ENCODE measurements at regions not wholly inside any gene's neighbourhood (a gene's known extent, or its start where the extent isn't known, plus 50 kb on each side); places are given as distances from the start of the nearest gene placed in this dataset.

DNA sequence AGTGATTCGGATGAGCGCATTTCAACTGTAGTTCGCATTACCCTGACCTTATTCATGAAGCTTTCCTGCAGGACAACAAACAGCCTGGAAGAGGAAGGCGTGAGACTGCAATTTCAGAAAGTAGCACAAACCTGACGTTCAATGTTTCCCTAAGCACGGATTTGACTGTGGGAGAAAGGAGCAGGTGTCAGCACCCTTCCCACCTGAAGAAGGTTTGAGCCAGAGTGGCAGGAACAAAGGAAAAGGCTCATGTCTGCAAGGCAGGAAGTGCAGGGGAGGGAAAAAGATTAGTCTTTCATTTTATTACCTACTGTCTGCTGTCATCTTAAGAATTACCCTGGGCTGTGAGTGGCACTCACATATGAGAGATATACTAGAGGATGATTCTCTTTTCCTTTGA, 114.0 kb downstream of the MED10 start:
- Histone ChIP-seq H3K4me1 (ENCODE audit: insufficient read depth) (no peaks in the 10 kb centered on the region), H3K9me3 (ENCODE audit: low read depth) (no peaks in the 10 kb centered on the region), H3K4me3 (no peak overlapping the region), H3K27me3 (replicated peaks; ENCODE audit: insufficient read depth) (no peaks in the 10 kb centered on the region), H3F3A (ENCODE audit: insufficient read depth) (no peaks in the 10 kb centered on the region), H3K27ac (no peak overlapping the region), H3K9ac (no peak overlapping the region), H3K36me3 (ENCODE audit: low read depth) (no peaks in the 10 kb centered on the region), H3K9me2 (ENCODE audit: insufficient read depth) (no peaks in the 10 kb centered on the region), H3K4me2 (ENCODE audit: unreplicated experiment) (no peak overlapping the region), H4K20me1 (ENCODE audit: insufficient read depth) (no peaks in the 10 kb centered on the region), H2AFZ (no peak overlapping the region), H3K79me2 (ENCODE audit: insufficient read depth) (no peaks in the 10 kb centered on the region)
- 37 to 46% methylated on average over 6 of the region's 6 CpGs for WGBS, 2 experiments (ENCODE audit: low coverage in 1 of 2, low lambda C conversion rate in 2 of 2, missing lambda C conversion rate in 2 of 2)
- in situ Hi-C loops (cut with MboI) = no loop called here
- no peak for DNase-seq
- TF ChIP-seq EZH2 (IDR thresholded peaks at IDR 0.05; ENCODE audit: insufficient read depth, poor library complexity, severe bottlenecking) = no peak
- TF ChIP-seq EZH2phosphoT487 (IDR thresholded peaks at IDR 0.05; ENCODE audit: insufficient read depth, low read depth) = no peak

DNA sequence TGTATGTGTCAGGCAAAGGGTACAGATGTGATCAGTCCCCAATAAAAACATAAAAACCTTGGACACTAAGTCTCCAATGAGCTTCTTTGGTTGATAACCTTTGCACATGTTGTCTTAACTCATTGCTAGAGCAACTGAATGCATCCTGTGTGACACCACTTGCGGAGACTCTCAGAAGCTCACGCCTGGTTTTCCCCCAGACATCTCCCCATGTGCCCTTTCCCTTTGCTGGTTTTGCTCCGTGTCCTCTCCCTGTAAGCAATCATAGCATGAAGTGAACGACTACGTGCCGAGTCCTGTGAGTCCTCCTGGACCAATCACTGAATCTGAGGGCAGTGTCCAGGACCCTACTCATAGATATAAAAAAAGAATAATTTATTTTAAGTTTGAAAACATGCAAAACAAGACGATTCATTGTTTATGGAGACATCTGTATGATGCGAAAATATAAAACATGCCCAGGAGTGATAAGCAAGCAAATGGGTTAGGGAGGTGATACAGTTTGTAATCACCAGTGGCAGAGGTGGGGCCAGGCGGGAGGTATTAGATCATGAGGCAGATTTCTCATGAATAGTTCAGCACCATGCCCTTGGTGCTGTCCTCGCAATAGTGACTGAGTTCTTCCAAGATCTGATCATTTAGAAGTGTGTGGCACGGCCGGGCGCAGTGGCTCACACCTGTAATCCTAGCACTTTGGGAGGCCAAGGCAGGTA, 115.5 kb downstream of the MED10 start:
- no peaks in the 10 kb centered on the region for H4K20me1 ChIP-seq (ENCODE audit: insufficient read depth)
- no peaks in the 10 kb centered on the region for H3K4me1 ChIP-seq (ENCODE audit: insufficient read depth)
- TF ChIP-seq EZH2phosphoT487 (IDR thresholded peaks at IDR 0.05; ENCODE audit: insufficient read depth, low read depth) (no peak), EZH2 (IDR thresholded peaks at IDR 0.05; ENCODE audit: insufficient read depth, poor library complexity, severe bottlenecking) (no peak)
- no peak overlapping the region for H3K9ac ChIP-seq
- in situ Hi-C loops (cut with MboI) = no loop called here
- no peak overlapping the region for H3K4me2 ChIP-seq (ENCODE audit: unreplicated experiment)
- H3F3A ChIP-seq (ENCODE audit: insufficient read depth) = no peaks in the 10 kb centered on the region
- H3K4me3 ChIP-seq = no peak overlapping the region
- DNase-seq = no peak
- H3K9me3 ChIP-seq (ENCODE audit: low read depth) = no peaks in the 10 kb centered on the region
- no peaks in the 10 kb centered on the region for H3K36me3 ChIP-seq (ENCODE audit: low read depth)
- H2AFZ ChIP-seq = no peak overlapping the region
- H3K9me2 ChIP-seq (ENCODE audit: insufficient read depth) = no peaks in the 10 kb centered on the region
- no peaks in the 10 kb centered on the region for H3K79me2 ChIP-seq (ENCODE audit: insufficient read depth)
- no peak overlapping the region for H3K27ac ChIP-seq
- no peaks in the 10 kb centered on the region for H3K27me3 ChIP-seq (replicated peaks; ENCODE audit: insufficient read depth)
- WGBS, 2 experiments (ENCODE audit: low coverage in 1 of 2, low lambda C conversion rate in 2 of 2, missing lambda C conversion rate in 2 of 2) = 43 to 51% methylated on average over 13 of the region's 13 CpGs

DNA sequence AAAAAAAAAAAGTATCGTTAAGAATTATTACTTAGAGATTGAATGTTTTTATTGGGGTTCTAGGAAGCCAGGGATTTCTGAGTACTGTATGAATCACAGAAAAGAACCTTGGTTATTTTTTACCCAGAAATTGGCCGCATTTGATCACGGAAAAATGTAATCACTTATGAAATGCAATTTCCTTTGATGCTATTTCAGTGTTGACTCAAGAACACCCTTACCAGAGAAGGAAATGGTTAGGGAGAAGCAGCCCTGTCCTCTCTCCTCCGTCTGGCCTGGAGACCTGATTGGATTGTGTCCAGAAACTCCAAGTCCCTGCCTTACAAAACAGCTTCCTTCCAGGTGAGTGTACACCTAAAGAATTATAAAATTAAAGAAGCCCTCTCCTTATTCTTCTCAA, 116.7 kb downstream of the MED10 start:
- no peaks in the 10 kb centered on the region for H3K9me3 ChIP-seq (ENCODE audit: low read depth)
- no peaks in the 10 kb centered on the region for H3K27me3 ChIP-seq (replicated peaks; ENCODE audit: insufficient read depth)
- H3K79me2 ChIP-seq (ENCODE audit: insufficient read depth) = no peaks in the 10 kb centered on the region
- TF ChIP-seq EZH2 (IDR thresholded peaks at IDR 0.05; ENCODE audit: insufficient read depth, poor library complexity, severe bottlenecking) (no peak), EZH2phosphoT487 (IDR thresholded peaks at IDR 0.05; ENCODE audit: insufficient read depth, low read depth) (no peak)
- no peaks in the 10 kb centered on the region for H3K4me1 ChIP-seq (ENCODE audit: insufficient read depth)
- 2 to 3% methylated on average over 4 of the region's 4 CpGs for WGBS, 2 experiments (ENCODE audit: low coverage in 1 of 2, low lambda C conversion rate in 2 of 2, missing lambda C conversion rate in 2 of 2)
- no peak overlapping the region for H3K4me3 ChIP-seq
- no peak overlapping the region for H2AFZ ChIP-seq
- in situ Hi-C loops (cut with MboI) = no loop called here
- no peak for DNase-seq
- H3K4me2 ChIP-seq (ENCODE audit: unreplicated experiment) = no peak overlapping the region
- no peaks in the 10 kb centered on the region for H3F3A ChIP-seq (ENCODE audit: insufficient read depth)
- no peaks in the 10 kb centered on the region for H4K20me1 ChIP-seq (ENCODE audit: insufficient read depth)
- no peak overlapping the region for H3K27ac ChIP-seq
- H3K9me2 ChIP-seq (ENCODE audit: insufficient read depth) = no peaks in the 10 kb centered on the region
- no peaks in the 10 kb centered on the region for H3K36me3 ChIP-seq (ENCODE audit: low read depth)
- H3K9ac ChIP-seq = no peak overlapping the region

DNA sequence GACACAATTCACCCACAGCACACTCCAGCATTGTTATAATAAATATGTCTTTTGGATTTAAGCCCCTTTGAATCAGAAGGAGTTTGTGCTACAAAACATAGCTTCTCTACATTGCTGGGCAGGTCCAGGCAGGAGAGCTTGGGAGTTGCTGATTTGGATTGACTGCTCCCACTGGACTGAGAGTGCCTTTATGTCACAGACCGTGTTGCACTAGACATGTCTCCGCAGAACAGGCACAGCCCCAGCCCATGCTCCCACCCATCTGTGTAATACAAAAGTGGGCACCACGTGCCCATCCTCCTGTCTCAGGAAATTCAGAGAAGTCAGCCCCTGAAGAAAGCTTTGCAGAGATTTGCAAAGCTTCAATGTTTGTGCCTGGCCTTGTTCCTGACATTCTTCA, 117.1 kb downstream of the MED10 start:
- no peaks in the 10 kb centered on the region for H4K20me1 ChIP-seq (ENCODE audit: insufficient read depth)
- H3K9ac ChIP-seq = no peak overlapping the region
- no peak for TF ChIP-seq EZH2phosphoT487 (IDR thresholded peaks at IDR 0.05; ENCODE audit: insufficient read depth, low read depth)
- TF ChIP-seq EZH2 (IDR thresholded peaks at IDR 0.05; ENCODE audit: insufficient read depth, poor library complexity, severe bottlenecking) = no peak
- no peaks in the 10 kb centered on the region for H3K36me3 ChIP-seq (ENCODE audit: low read depth)
- no peaks in the 10 kb centered on the region for H3K4me1 ChIP-seq (ENCODE audit: insufficient read depth)
- H3K27ac ChIP-seq = no peak overlapping the region
- in situ Hi-C loops (cut with MboI) = no loop called here
- H3K9me2 ChIP-seq (ENCODE audit: insufficient read depth) = no peaks in the 10 kb centered on the region
- WGBS, 2 experiments (ENCODE audit: low coverage in 1 of 2, low lambda C conversion rate in 2 of 2, missing lambda C conversion rate in 2 of 2) = 24 to 25% methylated on average over 3 of the region's 3 CpGs
- no peaks in the 10 kb centered on the region for H3K27me3 ChIP-seq (replicated peaks; ENCODE audit: insufficient read depth)
- H3K79me2 ChIP-seq (ENCODE audit: insufficient read depth) = no peaks in the 10 kb centered on the region
- H3K9me3 ChIP-seq (ENCODE audit: low read depth) = no peaks in the 10 kb centered on the region
- DNase-seq = no peak
- no peak overlapping the region for H3K4me3 ChIP-seq
- no peak overlapping the region for H3K4me2 ChIP-seq (ENCODE audit: unreplicated experiment)
- no peak overlapping the region for H2AFZ ChIP-seq
- no peaks in the 10 kb centered on the region for H3F3A ChIP-seq (ENCODE audit: insufficient read depth)

Data from GM23248 (cell line).